Spinal cord (tissue), 9 donors: ENCODE measurements at regions not wholly inside any gene's neighbourhood (a gene's known extent, or its start where the extent isn't known, plus 50 kb on each side); places are given as distances from the start of the nearest gene placed in this dataset.

Experiments used
- DNase-seq, 6 donors: peaks; one replicate each; pipeline versions ENCODE4 v3.0.0 to v3.0.0-alpha.2; 2013 to 2015; ENCODE audit warnings: low spot score in 6 of 6, low read depth in 4 of 6
- H3K27ac ChIP-seq: one replicate; pipeline ENCODE4 v1.5.1; 2013; ENCODE audit warnings: low read depth, low read length, control low read depth
- H3K27me3 ChIP-seq: one replicate; pipeline ENCODE4 v1.6.1; 2013; ENCODE audit warnings: low read length; ENCODE audit not compliant: control insufficient read depth, insufficient read depth
- H3K36me3 ChIP-seq: one replicate; pipeline ENCODE4 v1.6.1; 2013; ENCODE audit warnings: low read length; ENCODE audit not compliant: control insufficient read depth, insufficient read depth
- H3K4me1 ChIP-seq: one replicate; pipeline ENCODE4 v1.6.1; 2013; ENCODE audit warnings: low read length; ENCODE audit not compliant: control insufficient read depth, insufficient read depth
- H3K4me3 ChIP-seq: one replicate; pipeline ENCODE4 v1.5.1; 2013; ENCODE audit warnings: low read depth, low read length, control low read depth
- H3K9me3 ChIP-seq: one replicate; pipeline ENCODE4 v1.6.1; 2013; ENCODE audit warnings: low read length; ENCODE audit not compliant: control insufficient read depth, insufficient read depth
- WGBS: methylation state at CpG from one replicate; pipeline ENCODE4 v1.1.5; 2013; ENCODE audit warnings: missing lambda C conversion rate; ENCODE audit not compliant: insufficient coverage; 5-methylcytosine and 5-hydroxymethylcytosine counted together
- donor health status: healthy.

DNA sequence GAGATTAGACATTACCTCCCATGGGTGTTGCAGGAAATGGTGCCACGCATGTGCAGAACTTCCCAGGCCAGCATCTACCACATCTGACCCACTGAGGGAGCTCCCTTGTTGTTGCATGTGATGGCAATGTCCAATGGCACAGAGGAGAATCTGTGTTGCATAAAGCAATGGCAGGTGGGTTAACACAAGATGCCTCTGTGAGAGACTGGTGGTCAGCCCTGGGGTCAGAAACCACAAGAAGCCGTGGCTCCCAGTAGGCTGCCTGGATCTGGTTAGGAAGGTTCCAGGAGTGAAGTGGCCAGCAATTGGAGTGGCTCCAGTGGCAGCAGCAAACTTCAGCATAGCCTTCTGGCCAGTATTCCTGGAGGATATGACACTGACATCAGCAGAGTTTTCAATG, 65.9 kb upstream of the HMGA2 start:
- Histone ChIP-seq H3K4me1 (no peaks in the 10 kb centered on the region), H3K27me3 (no peaks in the 10 kb centered on the region), H3K27ac (no peak overlapping the region), H3K4me3 (no peak overlapping the region), H3K36me3 (no peaks in the 10 kb centered on the region), H3K9me3 (no peaks in the 10 kb centered on the region)
- no peak for DNase-seq
- 92% methylated on average over 1 of the region's 2 CpGs for WGBS

DNA sequence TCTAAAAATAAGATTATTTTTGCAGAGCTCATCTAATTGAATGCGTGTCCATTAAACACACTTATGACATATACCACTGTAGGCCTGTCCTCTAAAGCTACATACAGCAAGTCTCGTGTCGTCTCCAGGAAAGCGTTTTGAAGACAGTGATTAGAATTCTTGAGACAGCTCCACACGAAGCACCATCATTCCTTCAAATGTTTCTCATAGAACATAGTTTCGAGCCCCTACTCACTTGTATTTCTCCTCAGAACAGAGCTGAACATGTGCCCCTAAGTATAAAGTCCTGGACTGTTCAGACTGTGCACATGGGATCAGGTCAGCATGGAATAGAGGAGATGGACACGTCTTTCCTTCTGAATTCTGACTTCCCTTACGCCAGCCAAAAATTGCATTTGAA, 64.5 kb upstream of the HMGA2 start:
- H3K36me3 ChIP-seq: no peaks in the 10 kb centered on the region
- no peaks in the 10 kb centered on the region for H3K4me1 ChIP-seq
- no peak overlapping the region for H3K4me3 ChIP-seq
- no peak overlapping the region for H3K27ac ChIP-seq
- no peak for DNase-seq
- no peaks in the 10 kb centered on the region for H3K9me3 ChIP-seq
- no peaks in the 10 kb centered on the region for H3K27me3 ChIP-seq
- 98% methylated on average over 6 of the region's 8 CpGs for WGBS

DNA sequence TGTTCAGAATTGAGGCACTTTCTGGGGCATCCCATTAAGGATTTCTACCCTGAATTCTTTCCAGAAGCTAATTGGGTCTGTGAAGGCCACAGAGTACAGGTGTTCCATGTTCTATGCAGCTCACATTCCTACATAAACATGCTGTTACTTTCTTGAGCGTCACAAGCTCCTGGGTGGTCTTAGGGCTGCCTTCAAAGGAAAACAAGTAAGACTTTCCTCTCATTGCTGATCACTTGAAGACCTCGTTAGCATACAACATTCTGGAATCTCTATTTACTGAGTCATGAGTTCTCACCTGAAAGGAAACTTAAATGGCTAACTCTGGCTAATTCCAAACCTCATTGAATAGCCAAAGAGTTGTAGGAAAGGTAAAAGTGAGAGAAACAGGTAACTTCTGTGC, 63.0 kb upstream of the HMGA2 start:
- H3K4me3 ChIP-seq: no peak overlapping the region
- H3K27me3 ChIP-seq: no peaks in the 10 kb centered on the region
- no peak overlapping the region for H3K27ac ChIP-seq
- no peak for DNase-seq
- no peaks in the 10 kb centered on the region for H3K9me3 ChIP-seq
- no peaks in the 10 kb centered on the region for H3K36me3 ChIP-seq
- H3K4me1 ChIP-seq: no peaks in the 10 kb centered on the region
- whole genome bisulfite sequencing: 44% methylated on average over 1 of the region's 2 CpGs

DNA sequence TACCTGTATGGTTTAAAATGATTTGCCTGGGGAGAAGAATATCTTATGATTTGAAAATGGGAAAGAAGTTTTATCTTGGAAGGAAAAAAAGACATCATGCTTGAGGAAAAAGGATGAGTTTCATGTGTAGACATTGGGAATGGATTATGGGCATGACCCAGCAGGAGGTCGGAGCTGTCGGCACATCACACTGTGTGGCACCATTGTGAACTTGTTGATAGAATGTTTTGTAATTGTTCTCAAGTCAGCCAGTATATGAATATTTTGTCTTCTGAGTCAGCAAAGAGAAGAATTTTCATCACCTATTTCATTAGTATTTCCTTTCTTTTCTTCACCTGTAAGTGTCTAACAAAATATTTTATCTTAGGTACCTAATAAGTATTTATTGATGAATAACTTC, 60.0 kb upstream of the HMGA2 start:
- no peak overlapping the region for H3K27ac ChIP-seq
- H3K4me1 ChIP-seq: no peaks in the 10 kb centered on the region
- DNase-seq: no peak
- H3K27me3 ChIP-seq: no peaks in the 10 kb centered on the region
- H3K4me3 ChIP-seq: no peak overlapping the region
- WGBS: no CpG with 5 or more reads among the region's 2 CpGs
- no peaks in the 10 kb centered on the region for H3K36me3 ChIP-seq
- no peaks in the 10 kb centered on the region for H3K9me3 ChIP-seq

DNA sequence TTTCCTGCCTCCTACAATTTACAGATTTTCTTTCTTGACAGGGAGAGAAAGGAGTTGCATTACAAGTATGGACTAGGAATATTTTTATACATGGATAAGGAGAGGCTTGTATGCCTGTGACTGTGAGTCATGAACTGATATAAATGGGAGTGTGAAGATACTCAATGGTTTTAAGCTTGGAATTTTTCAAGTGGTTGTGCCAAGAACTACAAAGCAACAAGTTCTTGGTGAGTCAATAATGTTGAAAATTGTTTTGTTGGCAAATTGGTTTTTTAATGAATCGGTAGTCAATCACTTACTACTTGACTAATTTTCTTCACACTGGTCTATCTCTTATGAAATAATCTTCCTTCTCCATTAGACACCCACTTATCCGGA, 58.9 kb upstream of the HMGA2 start:
- H3K36me3 ChIP-seq: no peaks in the 10 kb centered on the region
- H3K27ac ChIP-seq: no peak overlapping the region
- no peak for DNase-seq
- no peaks in the 10 kb centered on the region for H3K4me1 ChIP-seq
- no peaks in the 10 kb centered on the region for H3K9me3 ChIP-seq
- no peaks in the 10 kb centered on the region for H3K27me3 ChIP-seq
- WGBS: no CpG with 5 or more reads among the region's 2 CpGs
- no peak overlapping the region for H3K4me3 ChIP-seq

DNA sequence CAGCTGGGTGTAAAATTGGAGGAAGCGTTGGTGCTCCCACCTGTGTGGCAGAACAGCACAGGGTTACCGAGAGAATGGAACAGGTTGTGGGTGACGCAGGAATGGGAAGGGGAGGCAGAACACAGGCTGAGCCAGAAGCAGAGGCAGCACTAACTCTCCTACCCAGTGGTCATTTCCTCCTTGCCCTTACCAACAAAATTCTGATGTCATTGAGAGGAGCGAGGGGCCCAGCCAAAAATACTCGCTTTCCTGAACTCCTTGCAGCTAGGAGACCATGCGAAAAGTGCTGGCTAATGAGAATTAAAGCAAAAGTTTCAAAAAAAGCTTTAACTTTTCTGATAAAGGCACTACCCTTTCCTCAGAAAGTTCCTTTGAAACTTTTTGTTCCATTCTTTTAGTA, 54.4 kb upstream of the HMGA2 start:
- H3K27ac ChIP-seq: no peak overlapping the region
- H3K27me3 ChIP-seq: no peaks in the 10 kb centered on the region
- no peak overlapping the region for H3K4me3 ChIP-seq
- no peaks in the 10 kb centered on the region for H3K9me3 ChIP-seq
- WGBS: 100% methylated on average over 1 of the region's 6 CpGs
- no peaks in the 10 kb centered on the region for H3K36me3 ChIP-seq
- H3K4me1 ChIP-seq: no peaks in the 10 kb centered on the region
- no peak for DNase-seq
